Smooth muscle cell (in vitro differentiated cells): ENCODE measurements at regions not wholly inside any gene's neighbourhood (a gene's known extent, or its start where the extent isn't known, plus 50 kb on each side); places are given as distances from the start of the nearest gene placed in this dataset.

Experiments used
- DNase-seq: peaks from one replicate; lab custom pipeline; 2025; ENCODE audit not compliant: unreplicated experiment; lab: John Stamatoyannopoulos, UW
- H2AFZ ChIP-seq: fragments of 200-600 bp; sonication (generic); 2 replicates; pipeline ENCODE4 v1.6.0; 2016; ENCODE audit warnings: antibody characterized with exemption, low read depth, mild to moderate bottlenecking
- H3F3A ChIP-seq: fragments of 200-600 bp; sonication (generic); 2 replicates; pipeline ENCODE4 v1.6.0; 2017; ENCODE audit warnings: antibody characterized with exemption, low read depth
- H3K27ac ChIP-seq: fragments of 200-600 bp; sonication (generic); 2 replicates; pipeline ENCODE4 v1.5.1; 2016; ENCODE audit warnings: low read depth, mild to moderate bottlenecking
- H3K27me3 ChIP-seq: fragments of 200-600 bp; sonication (generic); 2 replicates; pipeline ENCODE4 v1.6.1; 2016; ENCODE audit warnings: low read depth, mild to moderate bottlenecking
- H3K36me3 ChIP-seq: fragments of 200-600 bp; sonication (generic); 2 replicates; pipeline ENCODE4 v1.5.1; 2016; ENCODE audit warnings: low read depth
- H3K4me1 ChIP-seq: fragments of 200-600 bp; sonication (generic); 2 replicates; pipeline ENCODE4 v1.5.1; 2016; ENCODE audit warnings: low read depth
- H3K4me2 ChIP-seq: fragments of 200-600 bp; sonication (generic); 2 replicates; pipeline ENCODE4 v1.6.0; 2016; ENCODE audit warnings: mild to moderate bottlenecking
- H3K4me3 ChIP-seq: fragments of 200-600 bp; sonication (generic); 2 replicates; pipeline ENCODE4 v1.5.1; 2016; ENCODE audit warnings: mild to moderate bottlenecking
- H3K79me2 ChIP-seq: fragments of 200-600 bp; sonication (generic); 2 replicates; pipeline ENCODE4 v1.6.0; 2016; ENCODE audit warnings: low read depth, mild to moderate bottlenecking
- H3K9ac ChIP-seq: fragments of 200-600 bp; sonication (generic); 2 replicates; pipeline ENCODE4 v1.6.0; 2016; ENCODE audit warnings: low read depth
- H3K9me3 ChIP-seq: fragments of 200-600 bp; sonication (generic); replicated peaks from 2 replicates; pipeline ENCODE4 v1.5.1; 2016; ENCODE audit warnings: low read depth
- H4K20me1 ChIP-seq: fragments of 200-600 bp; sonication (generic); 2 replicates; pipeline ENCODE4 v1.6.0; 2016; ENCODE audit warnings: low read depth
- WGBS: methylation state at CpG from one replicate; pipeline ENCODE4 v1.1.7; 2016; ENCODE audit warnings: low lambda C conversion rate; 5-methylcytosine and 5-hydroxymethylcytosine counted together
- TF ChIP-seq, protein P1 (sequence below): fragments of 200-600 bp; sonication (generic); IDR thresholded peaks from 2 replicates; pipeline ENCODE4 v1.5.1; 2017; ENCODE audit warnings: borderline replicate concordance, mild to moderate bottlenecking, antibody characterized with exemption; ENCODE audit not compliant: insufficient read depth, poor library complexity, severe bottlenecking

DNA sequence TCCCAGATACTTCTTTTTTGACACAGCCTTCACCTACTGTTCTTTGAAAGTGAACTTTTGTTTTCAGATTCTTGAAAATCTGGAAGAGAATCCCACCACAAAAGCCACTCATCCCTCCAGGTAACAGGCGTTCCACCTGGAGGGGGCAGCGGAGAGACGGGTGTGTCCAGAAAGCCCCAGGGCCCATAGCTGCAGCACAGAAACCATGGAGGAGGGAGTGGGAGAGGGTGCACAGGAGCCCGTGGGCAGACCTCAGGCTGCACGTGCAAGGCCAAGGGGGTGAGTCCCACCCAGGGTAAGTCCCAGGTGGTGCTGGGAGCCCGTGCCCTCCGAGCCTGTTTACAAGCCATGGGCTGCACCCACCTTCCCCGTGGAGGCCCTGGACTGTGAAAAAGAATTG is 86.5 kb downstream of the PSMG1 start:
- Histone ChIP-seq H3K9me3 (no peaks in the 10 kb centered on the region), H2AFZ (no peak overlapping the region), H3K27me3 (no peaks in the 10 kb centered on the region), H3K4me1 (peaks cover 24% of the 10 kb centered on the region), H3K9ac (no peak overlapping the region), H3F3A (peaks cover 10% of the 10 kb centered on the region), H3K4me2 (no peak overlapping the region), H3K79me2 (no peaks in the 10 kb centered on the region), H3K4me3 (no peak overlapping the region), H3K36me3 (no peaks in the 10 kb centered on the region), H3K27ac (no peak overlapping the region), H4K20me1 (no peaks in the 10 kb centered on the region)
- no peak for DNase-seq
- 84% methylated on average over 8 of the region's 8 CpGs for WGBS
- TF ChIP-seq, protein P1, sequence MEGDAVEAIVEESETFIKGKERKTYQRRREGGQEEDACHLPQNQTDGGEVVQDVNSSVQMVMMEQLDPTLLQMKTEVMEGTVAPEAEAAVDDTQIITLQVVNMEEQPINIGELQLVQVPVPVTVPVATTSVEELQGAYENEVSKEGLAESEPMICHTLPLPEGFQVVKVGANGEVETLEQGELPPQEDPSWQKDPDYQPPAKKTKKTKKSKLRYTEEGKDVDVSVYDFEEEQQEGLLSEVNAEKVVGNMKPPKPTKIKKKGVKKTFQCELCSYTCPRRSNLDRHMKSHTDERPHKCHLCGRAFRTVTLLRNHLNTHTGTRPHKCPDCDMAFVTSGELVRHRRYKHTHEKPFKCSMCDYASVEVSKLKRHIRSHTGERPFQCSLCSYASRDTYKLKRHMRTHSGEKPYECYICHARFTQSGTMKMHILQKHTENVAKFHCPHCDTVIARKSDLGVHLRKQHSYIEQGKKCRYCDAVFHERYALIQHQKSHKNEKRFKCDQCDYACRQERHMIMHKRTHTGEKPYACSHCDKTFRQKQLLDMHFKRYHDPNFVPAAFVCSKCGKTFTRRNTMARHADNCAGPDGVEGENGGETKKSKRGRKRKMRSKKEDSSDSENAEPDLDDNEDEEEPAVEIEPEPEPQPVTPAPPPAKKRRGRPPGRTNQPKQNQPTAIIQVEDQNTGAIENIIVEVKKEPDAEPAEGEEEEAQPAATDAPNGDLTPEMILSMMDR: no peak

DNA sequence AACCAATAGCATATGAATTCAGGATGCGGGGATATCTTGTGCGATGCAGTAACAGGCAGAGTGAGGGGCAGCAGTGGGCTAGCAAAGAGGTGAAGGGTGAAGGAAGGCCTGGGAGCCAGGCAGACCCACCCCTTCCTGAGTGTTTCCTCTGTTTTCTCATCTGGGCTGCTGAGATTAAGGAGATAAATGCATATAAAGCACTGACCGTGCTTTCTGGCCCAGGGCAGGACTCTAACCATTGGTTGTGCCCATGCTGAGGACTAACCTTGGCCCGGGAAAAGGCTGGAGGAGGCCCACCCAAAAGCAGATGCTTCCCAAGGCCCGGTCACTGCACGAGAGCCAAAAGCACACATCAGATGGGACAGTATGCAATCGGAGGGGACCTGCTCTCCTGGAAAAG is 87.6 kb downstream of the PSMG1 start:
- TF ChIP-seq, protein P1: no peak
- no peak for DNase-seq
- H3K4me1 ChIP-seq: peaks cover 24% of the 10 kb centered on the region
- peak overlapping the region; percentile 16 for H3K4me2 ChIP-seq
- H3K9ac ChIP-seq: no peak overlapping the region
- no peaks in the 10 kb centered on the region for H3K9me3 ChIP-seq
- no peak overlapping the region for H2AFZ ChIP-seq
- no peaks in the 10 kb centered on the region for H4K20me1 ChIP-seq
- 84% methylated on average over 7 of the region's 7 CpGs for WGBS
- H3K4me3 ChIP-seq: no peak overlapping the region
- peak overlapping the region; percentile 75 for H3K27ac ChIP-seq
- H3K27me3 ChIP-seq: no peaks in the 10 kb centered on the region
- no peaks in the 10 kb centered on the region for H3K79me2 ChIP-seq
- H3K36me3 ChIP-seq: no peaks in the 10 kb centered on the region
- H3F3A ChIP-seq: peaks cover 10% of the 10 kb centered on the region

DNA sequence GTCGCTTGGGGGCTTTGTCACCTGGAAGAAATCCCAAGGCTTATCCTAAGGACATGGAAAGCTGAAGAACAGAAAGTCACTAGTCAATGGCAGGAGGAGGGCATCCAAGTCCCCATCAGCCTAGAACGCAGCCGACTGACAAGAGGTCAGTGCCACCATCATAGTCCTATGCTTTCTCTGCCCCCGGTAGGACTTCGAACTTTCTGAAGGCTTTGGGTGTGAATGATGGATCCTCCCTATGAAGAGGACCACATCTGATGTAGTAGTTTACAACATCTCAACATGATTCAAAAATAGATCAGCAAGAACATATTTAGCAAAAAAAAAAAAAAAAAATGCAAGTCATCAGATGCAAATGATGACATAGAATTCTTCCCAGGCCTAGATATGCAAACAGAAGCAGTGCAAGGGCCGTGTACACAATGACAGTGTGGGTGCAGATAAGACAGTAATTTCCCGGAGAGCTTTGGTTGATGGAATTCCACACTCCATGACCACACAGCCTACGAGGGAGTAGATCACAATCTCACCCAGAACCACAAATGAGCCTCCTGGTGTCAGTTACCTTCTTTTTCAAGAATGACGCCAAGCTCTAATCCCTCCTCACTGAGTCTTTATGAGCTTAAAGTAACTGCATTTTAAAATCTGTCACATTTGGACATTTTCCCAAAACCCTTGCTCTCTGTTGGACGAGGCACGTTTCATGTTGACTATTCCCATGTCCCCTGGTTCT is 88.2 kb downstream of the PSMG1 start:
- no peak for DNase-seq
- H3K4me3 ChIP-seq: no peak overlapping the region
- H3K36me3 ChIP-seq: no peaks in the 10 kb centered on the region
- WGBS: 40% methylated on average over 11 of the region's 11 CpGs
- H3K9me3 ChIP-seq: no peaks in the 10 kb centered on the region
- H3K27me3 ChIP-seq: no peaks in the 10 kb centered on the region
- no peaks in the 10 kb centered on the region for H3K79me2 ChIP-seq
- H2AFZ ChIP-seq: no peak overlapping the region
- TF ChIP-seq, protein P1: no peak
- peak overlapping the region; percentile 16 for H3K4me2 ChIP-seq
- H3K27ac ChIP-seq: peak overlapping the region; percentile 75
- H3K4me1 ChIP-seq: peaks cover 24% of the 10 kb centered on the region
- peaks cover 10% of the 10 kb centered on the region for H3F3A ChIP-seq
- H4K20me1 ChIP-seq: no peaks in the 10 kb centered on the region
- no peak overlapping the region for H3K9ac ChIP-seq

DNA sequence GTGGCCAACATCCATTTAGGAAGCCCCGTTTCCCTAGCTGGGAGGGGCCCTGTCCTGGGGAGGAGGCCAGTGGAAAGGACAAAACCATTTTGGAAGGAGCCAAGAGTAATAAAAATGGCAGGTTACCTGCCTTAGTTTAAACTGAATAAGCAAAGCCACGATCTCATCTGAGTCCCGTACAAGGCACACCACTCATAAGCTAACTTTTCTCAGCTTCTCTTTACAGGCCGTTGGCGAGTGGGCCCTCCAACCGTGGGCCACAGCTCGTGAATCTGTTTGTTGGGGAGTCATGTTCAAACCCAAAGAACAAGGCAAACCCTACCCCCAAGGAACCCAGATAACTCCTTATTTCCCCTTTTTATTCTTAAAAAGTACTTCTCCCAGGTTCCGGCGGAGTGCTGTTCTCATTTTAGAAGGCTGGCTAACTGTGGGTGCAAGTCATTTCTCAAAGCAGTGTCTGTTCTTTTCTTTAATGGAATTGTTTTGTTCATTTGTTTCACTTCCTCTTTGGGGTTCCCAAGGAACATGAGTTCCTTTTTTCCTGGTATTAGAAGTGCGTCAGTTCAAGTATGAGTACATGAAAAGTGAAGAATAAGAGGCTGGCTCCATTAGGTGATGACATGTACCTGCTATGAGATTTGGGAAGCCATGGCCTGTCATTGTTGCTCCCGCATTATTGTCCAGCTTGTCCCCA is 89.0 kb downstream of the PSMG1 start:
- peaks cover 10% of the 10 kb centered on the region for H3F3A ChIP-seq
- peak overlapping the region; percentile 16 for H3K4me2 ChIP-seq
- no peak overlapping the region for H2AFZ ChIP-seq
- H3K36me3 ChIP-seq: no peaks in the 10 kb centered on the region
- H3K4me3 ChIP-seq: no peak overlapping the region
- H3K27ac ChIP-seq: peak overlapping the region; percentile 75
- H3K9me3 ChIP-seq: no peaks in the 10 kb centered on the region
- no peak for DNase-seq
- H3K27me3 ChIP-seq: no peaks in the 10 kb centered on the region
- TF ChIP-seq, protein P1: no peak
- WGBS: 88% methylated on average over 11 of the region's 11 CpGs
- H3K79me2 ChIP-seq: no peaks in the 10 kb centered on the region
- H3K9ac ChIP-seq: no peak overlapping the region
- H4K20me1 ChIP-seq: no peaks in the 10 kb centered on the region
- H3K4me1 ChIP-seq: peaks cover 24% of the 10 kb centered on the region
